Head of caudate nucleus (tissue), 42 donors: ENCODE measurements at regions not wholly inside any gene's neighbourhood (a gene's known extent, or its start where the extent isn't known, plus 50 kb on each side); places are given as distances from the start of the nearest gene placed in this dataset.
A peak's percentile ranks its signal among the peaks of the same experiment; 100 is the strongest.

Experiments
- DNase-seq, 42 donors: peaks; one replicate each; pipeline versions ENCODE4 v3.0.0 to v3.0.0-alpha.2; 2020 to 2021; ENCODE audit warnings: mixed read lengths in 7 of 42
- intact Hi-C: fragments of 100-400 bp; cut with DNase I; formaldehyde crosslinking; loops from one replicate; pipeline ENCODE4 v1.15.0; 2022

- intact Hi-C loops = loop anchor here (2.0 to 5.0 kb wide), 2 partner anchors 84 to 320 kb away; no protein-coding TSS in a partner anchor
- DNase-seq = peak; percentile 67 to 93 (median 84)
Observed at GRCh38 chr20:51306521-51307358, 235.8 kb downstream of the NFATC2 start.

- DNase-seq = no peak
- intact Hi-C loops = loop anchor here (2.0 to 5.0 kb wide), 2 partner anchors 84 to 319 kb away; no protein-coding TSS in a partner anchor
Observed at GRCh38 chr20:51306081-51306480, 236.4 kb downstream of the NFATC2 start.

DNA sequence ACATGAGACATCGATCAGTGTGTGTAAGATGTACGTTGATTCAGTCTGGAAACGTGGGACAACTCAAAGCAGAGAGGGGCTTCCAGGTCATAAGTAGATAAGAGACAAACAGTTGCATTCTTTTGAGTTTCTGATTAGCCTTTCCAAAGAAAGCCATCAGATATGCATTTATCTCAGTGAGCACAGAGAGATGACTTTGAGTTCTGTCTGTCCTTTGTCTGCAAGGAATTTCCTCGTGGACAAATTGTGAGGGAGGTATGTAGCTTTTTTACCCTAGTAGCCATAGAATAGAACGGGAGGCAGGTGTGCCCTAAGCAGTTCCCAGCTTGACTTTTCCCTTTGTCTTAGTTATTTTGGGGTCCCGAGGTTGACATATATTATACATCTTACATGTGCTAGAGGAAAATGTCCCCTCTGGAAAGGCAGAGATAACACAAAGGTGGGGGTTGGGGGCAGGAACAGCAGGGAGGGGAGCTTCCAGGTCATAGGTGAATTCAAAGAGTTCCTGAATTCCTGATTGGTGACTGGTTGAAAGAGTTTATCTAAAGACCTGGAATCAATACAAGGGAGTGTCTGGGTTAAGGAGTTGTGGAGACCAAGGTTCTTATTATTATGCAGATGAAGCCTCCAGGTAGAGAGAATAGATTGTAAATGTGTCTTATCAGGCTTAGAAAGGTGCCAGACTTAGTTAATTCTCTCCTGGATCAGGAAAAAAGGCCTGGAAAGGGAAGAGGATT lies 237.0 kb downstream of the NFATC2 start:
- intact Hi-C loops = loop anchor here (2.0 to 5.0 kb wide), 2 partner anchors 83 to 319 kb away; no protein-coding TSS in a partner anchor
- no peak for DNase-seq

GRCh38 chr20:51303731-51304670 lies 238.5 kb downstream of the NFATC2 start:
- intact Hi-C loops = no loop called here
- DNase-seq = no peak

DNA sequence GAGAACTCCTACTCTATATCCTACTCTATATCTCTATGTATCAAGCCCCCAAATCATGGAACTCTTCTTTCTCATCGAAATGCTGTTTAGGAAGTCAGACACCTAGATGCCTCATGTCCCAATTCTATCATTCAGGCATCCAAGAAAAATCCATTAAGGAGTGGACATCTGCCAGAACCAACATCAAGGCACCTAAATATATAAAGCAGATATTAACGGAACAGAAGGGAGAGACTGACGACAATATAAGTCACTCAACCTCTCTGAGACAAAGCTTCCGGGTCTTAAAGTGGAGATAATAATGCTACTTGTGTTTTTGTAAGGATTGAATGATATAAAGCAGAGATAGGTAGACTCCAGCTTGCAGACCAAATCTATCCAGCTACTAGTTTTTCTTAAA lies 241.5 kb downstream of the NFATC2 start:
- intact Hi-C loops = no loop called here
- DNase-seq = no peak

- DNase-seq = no peak
- intact Hi-C loops = no loop called here
Observed at GRCh38 chr20:51300104-51300503, 242.4 kb downstream of the NFATC2 start.

- intact Hi-C loops = no loop called here
- DNase-seq = no peak
Observed at GRCh38 chr20:51299413-51299812, 243.1 kb downstream of the NFATC2 start.

- DNase-seq = no peak
- intact Hi-C loops = no loop called here
Observed at GRCh38 chr20:51298141-51298749, 244.3 kb downstream of the NFATC2 start.

DNA sequence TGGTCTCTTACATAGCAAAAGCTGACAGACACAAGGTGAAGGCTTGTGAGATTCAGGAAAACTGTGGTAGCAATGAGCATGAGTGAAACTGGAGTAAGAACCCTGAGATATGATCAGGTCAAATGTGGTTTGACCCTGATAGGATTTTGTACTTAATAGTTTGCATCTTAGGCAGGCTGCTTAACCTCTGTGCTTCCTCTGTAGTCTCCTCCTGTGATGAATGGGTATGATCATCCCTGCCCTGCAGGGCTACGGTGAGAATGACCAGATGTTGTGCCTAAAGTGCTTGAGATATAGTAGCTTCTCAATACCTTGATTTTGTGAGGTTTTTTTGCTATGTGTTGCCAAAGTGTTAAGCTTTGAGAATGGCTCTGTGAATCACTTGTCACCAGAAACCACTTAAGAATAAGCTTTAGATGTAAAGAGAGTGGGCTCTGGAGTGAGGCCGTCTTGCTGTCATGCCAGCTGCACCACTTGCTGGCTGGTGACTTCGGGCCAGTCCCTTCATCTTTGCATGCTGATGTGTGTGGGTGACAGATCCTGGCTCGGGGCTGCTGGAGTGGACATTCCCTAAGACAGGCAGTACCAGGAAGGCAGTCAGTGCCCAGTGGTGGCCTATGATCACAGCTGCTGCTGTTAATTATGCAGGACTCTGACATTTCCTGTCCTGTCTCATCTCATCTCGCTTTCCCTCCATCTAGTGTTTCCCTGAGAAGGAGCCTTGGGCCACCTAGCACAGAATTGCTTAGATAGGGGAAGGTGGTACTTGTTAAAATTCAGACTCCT lies 254.7 kb downstream of the NFATC2 start:
- peak in 15 of 42 donors; percentile 21 to 73 (median 35) for DNase-seq
- intact Hi-C loops = no loop called here

DNA sequence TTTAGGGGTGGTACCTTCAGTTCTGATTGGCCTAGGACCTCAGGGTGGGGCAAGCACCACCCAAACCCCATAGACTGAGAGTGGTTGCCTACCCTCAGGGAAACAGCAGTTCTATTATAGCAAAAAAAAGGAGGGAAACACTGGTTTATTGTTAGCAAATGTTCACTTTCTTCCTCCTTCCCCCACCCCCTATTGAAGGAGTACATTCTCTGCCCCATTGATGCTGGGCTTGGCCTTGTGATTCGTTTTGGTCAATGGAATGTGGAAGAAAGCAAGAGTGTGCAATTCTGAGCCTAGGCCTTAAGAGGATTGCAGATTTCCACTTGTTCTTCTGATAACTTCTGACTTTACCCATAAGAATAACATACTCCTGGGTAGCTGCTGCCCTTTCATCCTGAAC lies 255.8 kb downstream of the NFATC2 start:
- intact Hi-C loops = no loop called here

GRCh38 chr20:51285684-51286083 lies 256.8 kb downstream of the NFATC2 start:
- intact Hi-C loops = no loop called here
- DNase-seq = no peak

More for the DNA sequence above, 255.8 kb downstream of the NFATC2 start:
- DNase-seq = no peak

- intact Hi-C loops = no loop called here
- peak in 20 of 42 donors; percentile 28 to 72 (median 46) for DNase-seq
Observed at GRCh38 chr20:51284871-51285270, 257.6 kb downstream of the NFATC2 start.

GRCh38 chr20:51284176-51284575 lies 258.3 kb downstream of the NFATC2 start:
- intact Hi-C loops = no loop called here
- no peak for DNase-seq

DNA sequence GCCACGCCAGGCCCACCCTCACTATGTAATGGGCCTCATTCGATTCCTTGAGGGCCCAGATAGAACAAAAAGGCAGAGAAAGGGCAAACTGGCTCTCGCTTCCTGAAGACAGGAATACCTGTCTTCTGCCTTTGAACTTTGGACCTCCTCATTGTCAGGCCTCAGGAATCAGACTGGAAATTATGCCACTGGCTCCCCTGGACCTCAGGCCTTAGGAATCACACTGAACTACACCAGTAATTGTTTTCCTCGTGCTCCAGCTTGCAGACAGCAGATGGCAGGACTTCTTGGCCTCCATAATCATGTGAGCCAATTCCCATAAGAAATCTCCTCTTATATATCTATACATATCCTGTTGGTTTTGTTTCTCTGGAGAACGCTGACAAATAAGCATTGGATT lies 258.6 kb upstream of the KCNG1 start:
- intact Hi-C loops = no loop called here

GRCh38 chr20:51280047-51280446 lies 257.1 kb upstream of the KCNG1 start:
- no peak for DNase-seq

More for the DNA sequence above, 258.6 kb upstream of the KCNG1 start:
- no peak for DNase-seq

GRCh38 chr20:51277961-51278360 lies 255.1 kb upstream of the KCNG1 start:
- intact Hi-C loops = no loop called here
- no peak for DNase-seq

More at GRCh38 chr20:51280047-51280446, 257.1 kb upstream of the KCNG1 start:
- intact Hi-C loops = no loop called here

DNA sequence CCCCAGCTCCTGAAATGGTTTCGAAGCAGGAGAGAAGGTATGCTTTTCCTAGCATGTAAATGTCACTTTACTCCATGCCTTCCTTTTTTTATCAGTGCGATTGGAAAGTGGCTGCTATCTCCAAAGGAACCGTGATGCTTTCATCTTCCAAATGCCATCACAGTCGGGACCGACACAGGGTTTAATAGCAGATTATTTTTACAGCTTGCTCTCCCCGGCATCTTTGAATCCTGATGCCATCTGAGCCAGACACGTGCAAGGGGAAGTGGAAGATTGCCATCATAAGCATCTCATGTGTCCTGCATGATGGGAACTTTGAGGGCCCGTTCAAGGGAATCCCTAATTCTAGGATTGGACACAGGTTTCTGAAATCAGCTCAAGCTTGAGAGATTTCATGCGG lies 253.4 kb upstream of the KCNG1 start:
- intact Hi-C loops = no loop called here
- no peak for DNase-seq

GRCh38 chr20:51275826-51276225 lies 252.9 kb upstream of the KCNG1 start:
- intact Hi-C loops = no loop called here

More at GRCh38 chr20:51275826-51276225, 252.9 kb upstream of the KCNG1 start:
- DNase-seq = peak; percentile 12 to 87 (median 64)
